ENCODE measurements at regions not wholly inside any gene's neighbourhood (a gene's known extent, or its start where the extent isn't known, plus 50 kb on each side); places are given as distances from the start of the nearest gene placed in this dataset.

DNA sequence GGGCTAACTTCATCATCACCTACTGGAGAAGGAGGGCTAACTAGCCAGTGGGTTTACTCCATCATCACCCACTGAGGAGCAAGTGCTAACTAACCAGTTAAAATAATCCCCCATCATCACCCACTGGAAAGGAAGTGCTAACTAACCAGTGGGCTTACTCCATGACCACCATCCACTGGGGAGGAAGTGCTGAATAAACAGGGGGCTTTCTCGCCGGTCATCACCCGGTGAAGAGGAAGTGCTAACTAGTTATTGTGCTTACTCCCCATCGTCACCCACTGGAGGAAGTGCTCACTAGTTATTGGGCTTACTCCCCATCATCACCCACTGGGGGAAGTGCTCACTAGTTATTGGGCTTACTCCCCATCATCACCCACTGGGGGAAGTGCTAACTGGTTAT lies 124.4 kb upstream of the SALL3 start:
- Histone ChIP-seq H3K9me3 (replicated peaks in 1 of 2; ENCODE audit: control insufficient read depth in 1 of 2, insufficient read depth in 1 of 2, low read length in 2 of 2) (peaks cover 24 to 30% of the 10 kb centered on the region in 2 donors), H2AFZ (ENCODE audit: insufficient read depth, low read depth, low read length, poor library complexity, severe bottlenecking) (no peak overlapping the region), H3K4me2 (replicated peaks; ENCODE audit: extremely low read depth, low read length, poor library complexity, severe bottlenecking) (no peak overlapping the region), H4K20me1 (ENCODE audit: insufficient read depth, low read length) (no peaks in the 10 kb centered on the region), H3K79me2 (ENCODE audit: insufficient read depth, low read length) (no peaks in the 10 kb centered on the region), H3K9ac (ENCODE audit: insufficient read depth, low read length, poor library complexity, severe bottlenecking) (no peak overlapping the region), H3K4me1 (ENCODE audit: control insufficient read depth in 1 of 2, insufficient read depth in 2 of 2, low read length in 2 of 2) (no peaks in the 10 kb centered on the region), H3K27ac (ENCODE audit: low read depth in 1 of 2, low read length in 2 of 2) (no peak overlapping the region), H3K36me3 (replicated peaks in 1 of 2; ENCODE audit: control insufficient read depth in 1 of 2, insufficient read depth in 2 of 2, low read length in 2 of 2) (no peaks in the 10 kb centered on the region), H3K27me3 (ENCODE audit: control insufficient read depth in 2 of 2, insufficient read depth in 2 of 2, low read length in 2 of 2) (no peaks in the 10 kb centered on the region), H3K4me3 (replicated peaks in 1 of 3; ENCODE audit: low read depth in 2 of 3, low read length in 3 of 3) (no peak overlapping the region)
- Mint-ChIP-seq H3K27ac (no peak overlapping the region), H3K4me3 (no peak overlapping the region), H3K9me3 (peaks cover 10 to 52% (median 33%) of the 10 kb centered on the region in 7 donors), H3K36me3 (no peaks in the 10 kb centered on the region), H3K27me3 (ENCODE audit: low read depth in 3 of 3) (peaks cover 0 to 10% (median 1%) of the 10 kb centered on the region in 3 donors), H3K4me1 (no peaks in the 10 kb centered on the region)
- no peak for DNase-seq
- TF ChIP-seq, protein P1, sequence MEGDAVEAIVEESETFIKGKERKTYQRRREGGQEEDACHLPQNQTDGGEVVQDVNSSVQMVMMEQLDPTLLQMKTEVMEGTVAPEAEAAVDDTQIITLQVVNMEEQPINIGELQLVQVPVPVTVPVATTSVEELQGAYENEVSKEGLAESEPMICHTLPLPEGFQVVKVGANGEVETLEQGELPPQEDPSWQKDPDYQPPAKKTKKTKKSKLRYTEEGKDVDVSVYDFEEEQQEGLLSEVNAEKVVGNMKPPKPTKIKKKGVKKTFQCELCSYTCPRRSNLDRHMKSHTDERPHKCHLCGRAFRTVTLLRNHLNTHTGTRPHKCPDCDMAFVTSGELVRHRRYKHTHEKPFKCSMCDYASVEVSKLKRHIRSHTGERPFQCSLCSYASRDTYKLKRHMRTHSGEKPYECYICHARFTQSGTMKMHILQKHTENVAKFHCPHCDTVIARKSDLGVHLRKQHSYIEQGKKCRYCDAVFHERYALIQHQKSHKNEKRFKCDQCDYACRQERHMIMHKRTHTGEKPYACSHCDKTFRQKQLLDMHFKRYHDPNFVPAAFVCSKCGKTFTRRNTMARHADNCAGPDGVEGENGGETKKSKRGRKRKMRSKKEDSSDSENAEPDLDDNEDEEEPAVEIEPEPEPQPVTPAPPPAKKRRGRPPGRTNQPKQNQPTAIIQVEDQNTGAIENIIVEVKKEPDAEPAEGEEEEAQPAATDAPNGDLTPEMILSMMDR (IDR thresholded peaks at IDR 0.05): no peak
- intact Hi-C loops (cut with micrococcal nuclease): no loop called here
- WGBS (ENCODE audit: insufficient coverage): no CpG with 5 or more reads among the region's 4 CpGs

DNA sequence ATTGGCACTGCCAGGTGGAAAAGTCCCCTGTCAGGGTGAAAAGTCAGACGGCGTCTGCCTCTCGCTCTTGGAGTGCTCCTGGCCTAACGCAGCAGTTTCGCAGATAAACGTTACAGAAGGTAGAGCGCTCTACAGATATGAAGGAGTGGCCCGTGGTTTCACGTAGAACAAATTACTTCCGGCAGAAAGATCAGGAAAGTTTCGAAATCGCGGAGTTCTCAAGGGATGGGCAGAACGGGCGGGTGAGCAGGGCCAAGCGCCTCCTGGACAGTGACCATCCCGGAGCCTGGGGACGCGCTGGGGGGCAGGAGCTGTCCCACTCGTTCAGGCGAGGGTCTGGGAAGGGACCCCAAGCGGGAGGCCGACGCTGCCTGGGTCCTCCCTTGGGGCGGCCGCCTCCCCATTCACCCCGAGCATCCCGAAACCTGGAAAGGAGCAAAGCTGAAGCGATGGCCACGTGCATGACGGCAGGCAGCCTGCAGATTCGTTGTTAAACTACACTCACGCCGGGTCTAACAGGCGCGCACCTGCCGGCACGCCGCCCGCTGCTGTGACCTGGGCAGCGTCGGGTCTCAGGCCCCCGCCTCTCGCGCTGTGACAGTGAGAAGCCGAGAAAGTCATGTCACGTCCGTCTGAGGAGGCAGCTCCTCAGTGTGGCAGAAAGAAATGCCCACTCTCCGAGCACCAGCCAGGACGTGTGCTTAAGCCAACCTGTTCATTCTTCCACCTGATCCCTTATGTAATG lies 122.9 kb upstream of the SALL3 start:
- H3K36me3 ChIP-seq (replicated peaks in 1 of 2; ENCODE audit: control insufficient read depth in 1 of 2, insufficient read depth in 2 of 2, low read length in 2 of 2): no peaks in the 10 kb centered on the region
- no peak overlapping the region for H3K4me3 ChIP-seq (replicated peaks in 1 of 3; ENCODE audit: low read depth in 2 of 3, low read length in 3 of 3)
- H3K27ac ChIP-seq (ENCODE audit: low read depth in 1 of 2, low read length in 2 of 2): no peak overlapping the region
- H3K27ac Mint-ChIP-seq: no peak overlapping the region
- peaks cover 0 to 12% (median 2%) of the 10 kb centered on the region in 3 donors for H3K27me3 Mint-ChIP-seq (ENCODE audit: low read depth in 3 of 3)
- no peaks in the 10 kb centered on the region for H3K36me3 Mint-ChIP-seq
- no peaks in the 10 kb centered on the region for H3K27me3 ChIP-seq (ENCODE audit: control insufficient read depth in 2 of 2, insufficient read depth in 2 of 2, low read length in 2 of 2)
- no peaks in the 10 kb centered on the region for H3K79me2 ChIP-seq (ENCODE audit: insufficient read depth, low read length)
- intact Hi-C loops (cut with micrococcal nuclease): no loop called here
- 90% methylated on average over 50 of the region's 50 CpGs for WGBS (ENCODE audit: insufficient coverage)
- no peaks in the 10 kb centered on the region for H3K4me1 ChIP-seq (ENCODE audit: control insufficient read depth in 1 of 2, insufficient read depth in 2 of 2, low read length in 2 of 2)
- H3K9me3 Mint-ChIP-seq: peaks cover 3 to 44% (median 29%) of the 10 kb centered on the region in 7 donors
- H2AFZ ChIP-seq (ENCODE audit: insufficient read depth, low read depth, low read length, poor library complexity, severe bottlenecking): no peak overlapping the region
- no peak overlapping the region for H3K4me2 ChIP-seq (replicated peaks; ENCODE audit: extremely low read depth, low read length, poor library complexity, severe bottlenecking)
- H3K4me1 Mint-ChIP-seq: no peaks in the 10 kb centered on the region
- no peak overlapping the region for H3K4me3 Mint-ChIP-seq
- DNase-seq: no peak
- TF ChIP-seq, protein P1 (IDR thresholded peaks at IDR 0.05): no peak
- no peaks in the 10 kb centered on the region for H4K20me1 ChIP-seq (ENCODE audit: insufficient read depth, low read length)
- H3K9ac ChIP-seq (ENCODE audit: insufficient read depth, low read length, poor library complexity, severe bottlenecking): no peak overlapping the region
- H3K9me3 ChIP-seq (replicated peaks in 1 of 2; ENCODE audit: control insufficient read depth in 1 of 2, insufficient read depth in 1 of 2, low read length in 2 of 2): peaks cover 9 to 30% of the 10 kb centered on the region in 2 donors
